ENCODE measurements at regions not wholly inside any gene's neighbourhood (a gene's known extent, or its start where the extent isn't known, plus 50 kb on each side); places are given as distances from the start of the nearest gene placed in this dataset.

DNA sequence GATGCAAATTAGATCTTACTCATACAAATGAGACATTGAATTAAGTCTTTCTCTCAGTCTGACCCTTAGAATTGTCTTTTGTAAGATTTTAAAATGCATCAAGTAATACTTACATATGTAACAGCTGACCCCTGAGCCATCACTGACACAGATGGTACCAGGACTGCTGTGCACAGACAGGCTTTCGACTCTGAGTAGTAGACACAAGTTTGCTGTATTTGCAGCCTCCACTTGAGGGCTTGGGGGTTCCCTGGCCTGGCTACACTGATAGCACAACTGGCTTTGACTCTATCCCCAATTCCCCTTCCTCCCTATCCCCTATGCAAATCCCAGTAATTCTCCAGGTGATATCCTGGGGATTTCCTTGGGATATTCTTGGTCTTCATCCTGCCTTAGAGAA lies 200.7 kb downstream of the RPIA start:
- TF ChIP-seq, protein P1, sequence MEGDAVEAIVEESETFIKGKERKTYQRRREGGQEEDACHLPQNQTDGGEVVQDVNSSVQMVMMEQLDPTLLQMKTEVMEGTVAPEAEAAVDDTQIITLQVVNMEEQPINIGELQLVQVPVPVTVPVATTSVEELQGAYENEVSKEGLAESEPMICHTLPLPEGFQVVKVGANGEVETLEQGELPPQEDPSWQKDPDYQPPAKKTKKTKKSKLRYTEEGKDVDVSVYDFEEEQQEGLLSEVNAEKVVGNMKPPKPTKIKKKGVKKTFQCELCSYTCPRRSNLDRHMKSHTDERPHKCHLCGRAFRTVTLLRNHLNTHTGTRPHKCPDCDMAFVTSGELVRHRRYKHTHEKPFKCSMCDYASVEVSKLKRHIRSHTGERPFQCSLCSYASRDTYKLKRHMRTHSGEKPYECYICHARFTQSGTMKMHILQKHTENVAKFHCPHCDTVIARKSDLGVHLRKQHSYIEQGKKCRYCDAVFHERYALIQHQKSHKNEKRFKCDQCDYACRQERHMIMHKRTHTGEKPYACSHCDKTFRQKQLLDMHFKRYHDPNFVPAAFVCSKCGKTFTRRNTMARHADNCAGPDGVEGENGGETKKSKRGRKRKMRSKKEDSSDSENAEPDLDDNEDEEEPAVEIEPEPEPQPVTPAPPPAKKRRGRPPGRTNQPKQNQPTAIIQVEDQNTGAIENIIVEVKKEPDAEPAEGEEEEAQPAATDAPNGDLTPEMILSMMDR (conservative IDR thresholded peaks at IDR 0.05; ENCODE audit: low read length): no peak
- no peak for TF ChIP-seq EZH2phosphoT487 (IDR thresholded peaks at IDR 0.05; ENCODE audit: borderline replicate concordance, low read depth, low read length)

All from OCI-LY7 (cell line).